ENCODE measurements at regions not wholly inside any gene's neighbourhood (a gene's known extent, or its start where the extent isn't known, plus 50 kb on each side); places are given as distances from the start of the nearest gene placed in this dataset.

- Histone ChIP-seq H3K27ac (no peak overlapping the region), H3K4me1 (no peaks in the 10 kb centered on the region), H3K9me3 (no peaks in the 10 kb centered on the region), H3K4me3 (no peak overlapping the region), H3K36me3 (no peaks in the 10 kb centered on the region), H3K27me3 (no peaks in the 10 kb centered on the region)
- DNase-seq, result peak in 2 of 3 donors; percentile 70 to 75
- TF ChIP-seq POLR2A (IDR thresholded peaks at IDR 0.05) (no peak), CTCF (IDR thresholded peaks at IDR 0.05) (peak in 4 of 6 experiments; percentile 45 to 61 (median 56))
These were observed 325.8 kb upstream of the DIO3 start for GRCh38 chr14:101235335-101236103.

GRCh38 chr14:101236496-101237251 is 324.6 kb upstream of the DIO3 start:
- no peak overlapping the region for H3K27ac ChIP-seq
- TF ChIP-seq CTCF (IDR thresholded peaks at IDR 0.05), result no peak
- no peak for TF ChIP-seq POLR2A (IDR thresholded peaks at IDR 0.05)
- DNase-seq, result peak in 1 of 3 donors; percentile 21
- no peaks in the 10 kb centered on the region for H3K27me3 ChIP-seq
- H3K4me3 ChIP-seq, result no peak overlapping the region
- H3K9me3 ChIP-seq, result no peaks in the 10 kb centered on the region
- H3K4me1 ChIP-seq, result no peaks in the 10 kb centered on the region
- H3K36me3 ChIP-seq, result no peaks in the 10 kb centered on the region

DNA sequence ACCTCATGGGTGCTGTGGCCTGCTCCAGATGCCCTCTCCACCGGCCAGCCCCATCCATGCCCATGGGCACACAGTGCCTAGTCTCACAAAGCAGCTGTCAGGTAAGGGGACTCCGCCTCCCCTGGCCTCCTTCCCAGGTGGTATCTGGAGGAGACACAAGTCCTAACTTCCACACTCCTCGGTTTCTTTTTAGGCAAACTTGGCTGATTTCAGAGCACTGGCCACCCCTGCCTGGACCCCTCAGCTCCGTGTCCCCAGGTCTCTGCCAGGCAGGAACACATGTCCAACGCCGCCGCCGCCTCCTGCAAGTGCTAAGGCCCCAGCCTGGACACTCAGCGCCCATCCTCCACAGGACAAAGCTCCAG is 324.1 kb upstream of the DIO3 start:
- Histone ChIP-seq H3K4me3 (no peak overlapping the region), H3K36me3 (no peaks in the 10 kb centered on the region), H3K4me1 (no peaks in the 10 kb centered on the region), H3K27ac (no peak overlapping the region), H3K27me3 (no peaks in the 10 kb centered on the region), H3K9me3 (no peaks in the 10 kb centered on the region)
- peak in 1 of 3 donors; percentile 38 for DNase-seq
- no peak for TF ChIP-seq POLR2A (IDR thresholded peaks at IDR 0.05)
- no peak for TF ChIP-seq CTCF (IDR thresholded peaks at IDR 0.05)

GRCh38 chr14:101239065-101239464 is 322.2 kb upstream of the DIO3 start:
- TF ChIP-seq CTCF (IDR thresholded peaks at IDR 0.05), result no peak
- TF ChIP-seq POLR2A (IDR thresholded peaks at IDR 0.05), result no peak
- peak in 2 of 3 donors; percentile 29 to 34 for DNase-seq
- no peaks in the 10 kb centered on the region for H3K36me3 ChIP-seq
- no peaks in the 10 kb centered on the region for H3K4me1 ChIP-seq
- no peak overlapping the region for H3K4me3 ChIP-seq
- H3K27me3 ChIP-seq, result no peaks in the 10 kb centered on the region
- no peaks in the 10 kb centered on the region for H3K9me3 ChIP-seq
- H3K27ac ChIP-seq, result no peak overlapping the region

- no peak for DNase-seq
- Histone ChIP-seq H3K4me3 (no peak overlapping the region), H3K9me3 (no peaks in the 10 kb centered on the region), H3K27ac (no peak overlapping the region), H3K27me3 (no peaks in the 10 kb centered on the region), H3K36me3 (no peaks in the 10 kb centered on the region), H3K4me1 (no peaks in the 10 kb centered on the region)
- TF ChIP-seq CTCF (IDR thresholded peaks at IDR 0.05) (no peak), POLR2A (IDR thresholded peaks at IDR 0.05) (no peak)
These were observed 320.1 kb upstream of the DIO3 start for GRCh38 chr14:101241147-101241546.
